ENCODE measurements at regions not wholly inside any gene's neighbourhood (a gene's known extent, or its start where the extent isn't known, plus 50 kb on each side); places are given as distances from the start of the nearest gene placed in this dataset.
A peak's percentile ranks its signal among the peaks of the same experiment; 100 is the strongest.

GRCh38 chr3:178485756-178486155 lies 50.5 kb upstream of the KCNMB2 start:
- FAIRE-seq, result no peak
- ChIA-PET POLR2A (ENCODE audit: partially characterized antibody) (no interaction called here), CTCF (ENCODE audit: partially characterized antibody) (interaction anchor here (2.2 kb wide), 1 partner anchor 8 kb away, joined by 7 read pairs; no protein-coding TSS in a partner anchor)
- Histone ChIP-seq H4K5ac (ENCODE audit: insufficient read length, low read depth, low read length) (no peak overlapping the region), H3K79me1 (ENCODE audit: low read depth, low read length) (no peaks in the 10 kb centered on the region), H3K36me3 (ENCODE audit: control insufficient read depth in 2 of 4, insufficient read depth in 4 of 4, low read length in 3 of 4) (no peaks in the 10 kb centered on the region), H3K4ac (replicated peaks; ENCODE audit: insufficient read length, low read depth, low read length) (no peak overlapping the region), H2BK15ac (ENCODE audit: low read length) (no peak overlapping the region), H2BK5ac (ENCODE audit: low read depth, low read length) (no peak overlapping the region), H2BK20ac (ENCODE audit: low read length) (no peak overlapping the region), H3K14ac (ENCODE audit: insufficient read length) (no peak overlapping the region), H3K4me1 (replicated peaks in 1 of 4; ENCODE audit: control insufficient read depth in 3 of 4, insufficient read depth in 4 of 4, low read length in 3 of 4) (peaks cover 0 to 8% (median 2%) of the 10 kb centered on the region in 4 experiments; a peak in 3 of 7 replicates), H3K56ac (replicated peaks; ENCODE audit: insufficient read length, low read depth, low read length) (no peak overlapping the region), H3K9me3 (ENCODE audit: insufficient read depth in 2 of 2, low read depth in 1 of 2, low read length in 1 of 2) (no peaks in the 10 kb centered on the region), H3K27me3 (replicated peaks in 1 of 4; ENCODE audit: control insufficient read depth in 3 of 4, extremely low read depth in 1 of 4, insufficient read depth in 3 of 4, low read length in 3 of 4) (no peaks in the 10 kb centered on the region), H3K23ac (ENCODE audit: insufficient read length) (no peak overlapping the region), H3K4me2 (ENCODE audit: insufficient read depth in 1 of 2, low read depth in 2 of 2, low read length in 2 of 2) (no peak overlapping the region), H2AFZ (ENCODE audit: low read length) (peak overlapping the region; percentile 90), H3K79me2 (ENCODE audit: control insufficient read depth in 1 of 2, insufficient read depth in 2 of 2, low read length in 2 of 2) (no peaks in the 10 kb centered on the region), H2BK12ac (ENCODE audit: low read depth, low read length) (no peak overlapping the region), H3K9ac (replicated peaks in 1 of 4; ENCODE audit: extremely low read depth in 1 of 4, low read depth in 3 of 4, low read length in 3 of 4) (no peak overlapping the region), H4K8ac (ENCODE audit: extremely low read depth, insufficient read depth, low read length) (no peak overlapping the region), H2BK120ac (replicated peaks; ENCODE audit: low read depth, low read length) (no peak overlapping the region), H3K4me3 (ENCODE audit: extremely low read depth in 1 of 4, insufficient read depth in 2 of 4, low read depth in 3 of 4, low read length in 4 of 4) (no peak overlapping the region), H3K18ac (ENCODE audit: extremely low read depth, low read length) (no peak overlapping the region), H3K27ac (ENCODE audit: low read depth, low read length) (no peak overlapping the region), H2AK5ac (ENCODE audit: low read depth, low read length) (no peak overlapping the region), H4K20me1 (replicated peaks in 1 of 2; ENCODE audit: control insufficient read depth in 1 of 2, insufficient read depth in 2 of 2, low read length in 2 of 2) (no peaks in the 10 kb centered on the region), H3K23me2 (ENCODE audit: low read depth, low read length) (no peaks in the 10 kb centered on the region), H4K91ac (replicated peaks; ENCODE audit: insufficient read length, low read length) (no peak overlapping the region)
- 95% methylated on average over 4 of the region's 4 CpGs; no CpG with 5 or more reads in 1 of the 2 experiments for WGBS, 2 experiments (ENCODE audit: extremely low coverage in 1 of 2, insufficient coverage in 1 of 2, insufficient read length in 1 of 2, insufficient replicate concordance in 2 of 2, low coverage in 1 of 2, low lambda C conversion rate in 2 of 2, missing lambda C conversion rate in 1 of 2)
- no peak for TF ChIP-seq SP4 (IDR thresholded peaks at IDR 0.05; ENCODE audit: low read length)
- TF ChIP-seq ATF2 (IDR thresholded peaks at IDR 0.05; ENCODE audit: low read length), result no peak
- no peak for TF ChIP-seq BCL11A (IDR thresholded peaks at IDR 0.05; ENCODE audit: low read depth in 2 of 2, low read length in 2 of 2)
- TF ChIP-seq RFX5 (IDR thresholded peaks at IDR 0.05; ENCODE audit: borderline replicate concordance, low read depth, low read length), result no peak
- no peak for TF ChIP-seq SAP30 (IDR thresholded peaks at IDR 0.05; ENCODE audit: insufficient read depth, insufficient replicate concordance, low read length)
- TF ChIP-seq RXRA (IDR thresholded peaks at IDR 0.05; ENCODE audit: insufficient read depth, low read depth, low read length), result no peak
- TF ChIP-seq HDAC6 (IDR thresholded peaks at IDR 0.05; ENCODE audit: low read depth, low read length), result no peak
- no peak for TF ChIP-seq HDAC2 (IDR thresholded peaks at IDR 0.05; ENCODE audit: borderline replicate concordance in 1 of 2, low read depth in 2 of 2, low read length in 2 of 2)
- no peak for TF ChIP-seq EZH2 (IDR thresholded peaks at IDR 0.05; ENCODE audit: low read depth, low read length, severe bottlenecking)
- no peak for TF ChIP-seq GABPA (IDR thresholded peaks at IDR 0.05; ENCODE audit: borderline replicate concordance, insufficient read depth, low read length)
- no peak for DNase-seq (ENCODE audit: low read depth in 1 of 2, low spot score in 2 of 2)
